OCI-LY7 (cell line): ENCODE measurements at regions not wholly inside any gene's neighbourhood (a gene's known extent, or its start where the extent isn't known, plus 50 kb on each side); places are given as distances from the start of the nearest gene placed in this dataset.

Experiments
- CTCF ChIP-seq: fragments of 200-600 bp; sonication (generic); conservative IDR thresholded peaks from 2 replicates; pipeline ENCODE4 v1.5.1; 2014; ENCODE audit warnings: mild to moderate bottlenecking, antibody characterized with exemption, low read length, moderate library complexity, mixed read lengths
- EZH2phosphoT487 ChIP-seq: fragments of 200-600 bp; sonication (generic); IDR thresholded peaks from 2 replicates; pipeline ENCODE4 v1.6.1; 2018; ENCODE audit warnings: low read depth, borderline replicate concordance, mild to moderate bottlenecking, mixed run types, antibody characterized with exemption, low read length, moderate library complexity, mixed read lengths

GRCh38 chr4:131052646-131053045 is 1956.7 kb downstream of the C4orf33 start:
- no peak for TF ChIP-seq CTCF
- no peak for TF ChIP-seq EZH2phosphoT487
